Gastroesophageal sphincter (tissue), 3 donors: ENCODE measurements at regions not wholly inside any gene's neighbourhood (a gene's known extent, or its start where the extent isn't known, plus 50 kb on each side); places are given as distances from the start of the nearest gene placed in this dataset.

ENCODE experiments used
- EP300 ChIP-seq: sonication (generic); formaldehyde crosslinking; IDR thresholded peaks from one replicate; pipeline ENCODE4 v1.6.1; 2017; ENCODE audit warnings: antibody characterized with exemption, mild to moderate bottlenecking
- POLR2A ChIP-seq, 2 donors: fragments of 450-650 bp; IDR thresholded peaks; one replicate each; pipeline ENCODE4 v1.6.1; 2017; ENCODE audit warnings: antibody characterized with exemption in 2 of 2, mild to moderate bottlenecking in 2 of 2, moderate library complexity in 1 of 2
- TF ChIP-seq, protein P1 (sequence below), 4 experiments: fragments of 200-600 bp in 2 of 4; fragments of 450-650 bp in 2 of 4; sonication (generic) in 1 of 4; IDR thresholded peaks; one replicate each; pipeline ENCODE4 v1.5.1; 2017 to 2019; ENCODE audit warnings: antibody characterized with exemption in 4 of 4, mild to moderate bottlenecking in 2 of 4, moderate library complexity in 2 of 4

DNA sequence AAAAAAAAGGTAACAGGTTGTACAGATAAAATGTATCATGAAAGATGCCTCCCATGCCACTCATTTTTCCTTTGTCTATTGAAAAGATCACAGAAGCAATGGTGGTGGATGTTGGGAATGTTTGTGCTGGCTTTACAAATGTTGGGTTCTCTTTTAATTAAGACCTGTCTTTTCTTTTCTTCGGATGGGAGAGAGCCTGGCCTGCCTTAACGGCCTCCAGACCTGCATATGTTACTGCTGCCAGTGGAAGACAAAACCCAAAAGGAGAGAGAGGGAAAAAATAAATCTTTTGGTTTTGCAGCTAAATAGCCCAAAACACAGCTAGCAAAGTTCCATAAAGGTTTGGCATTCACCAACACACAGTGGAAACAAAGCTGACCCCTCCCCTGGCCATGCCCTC is 50.5 kb upstream of the FZD7 start:
- TF ChIP-seq POLR2A (IDR thresholded peaks at IDR 0.05): no peak
- TF ChIP-seq, protein P1, sequence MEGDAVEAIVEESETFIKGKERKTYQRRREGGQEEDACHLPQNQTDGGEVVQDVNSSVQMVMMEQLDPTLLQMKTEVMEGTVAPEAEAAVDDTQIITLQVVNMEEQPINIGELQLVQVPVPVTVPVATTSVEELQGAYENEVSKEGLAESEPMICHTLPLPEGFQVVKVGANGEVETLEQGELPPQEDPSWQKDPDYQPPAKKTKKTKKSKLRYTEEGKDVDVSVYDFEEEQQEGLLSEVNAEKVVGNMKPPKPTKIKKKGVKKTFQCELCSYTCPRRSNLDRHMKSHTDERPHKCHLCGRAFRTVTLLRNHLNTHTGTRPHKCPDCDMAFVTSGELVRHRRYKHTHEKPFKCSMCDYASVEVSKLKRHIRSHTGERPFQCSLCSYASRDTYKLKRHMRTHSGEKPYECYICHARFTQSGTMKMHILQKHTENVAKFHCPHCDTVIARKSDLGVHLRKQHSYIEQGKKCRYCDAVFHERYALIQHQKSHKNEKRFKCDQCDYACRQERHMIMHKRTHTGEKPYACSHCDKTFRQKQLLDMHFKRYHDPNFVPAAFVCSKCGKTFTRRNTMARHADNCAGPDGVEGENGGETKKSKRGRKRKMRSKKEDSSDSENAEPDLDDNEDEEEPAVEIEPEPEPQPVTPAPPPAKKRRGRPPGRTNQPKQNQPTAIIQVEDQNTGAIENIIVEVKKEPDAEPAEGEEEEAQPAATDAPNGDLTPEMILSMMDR (IDR thresholded peaks at IDR 0.05): no peak
- no peak for TF ChIP-seq EP300
